ENCODE measurements at regions not wholly inside any gene's neighbourhood (a gene's known extent, or its start where the extent isn't known, plus 50 kb on each side); places are given as distances from the start of the nearest gene placed in this dataset.
A peak's percentile ranks its signal among the peaks of the same experiment; 100 is the strongest.

- Mint-ChIP-seq H3K36me3 (peaks cover 11% of the 10 kb centered on the region), H3K27me3 (ENCODE audit: insufficient read depth, low read depth) (peaks cover 5% of the 10 kb centered on the region), H3K4me3 (peak overlapping the region; percentile 89), H3K9me3 (peaks cover 25% of the 10 kb centered on the region), H3K27ac (peak overlapping the region; percentile 96), H3K4me1 (peaks cover 14% of the 10 kb centered on the region)
- Histone ChIP-seq H3K36me3 (peaks cover 11% of the 10 kb centered on the region), H3K9me3 (ENCODE audit: low read depth) (no peaks in the 10 kb centered on the region), H3K27me3 (no peaks in the 10 kb centered on the region), H3K27ac (peak overlapping the region; percentile 93), H3K4me2 (peak overlapping the region; percentile 87), H3F3A (ENCODE audit: low read depth) (peaks cover 23% of the 10 kb centered on the region), H4K20me1 (ENCODE audit: low read depth) (no peaks in the 10 kb centered on the region), H3K4me1 (peaks cover 17% of the 10 kb centered on the region), H3K9ac (peak overlapping the region; percentile 47), H3K4me3 (peak overlapping the region; percentile 65), H3K79me2 (ENCODE audit: low read depth) (peaks cover 41% of the 10 kb centered on the region), H2AFZ (replicated peaks) (peak overlapping the region; percentile 65)
- TF ChIP-seq EZH2phosphoT487 (IDR thresholded peaks at IDR 0.05) (no peak), EZH2 (IDR thresholded peaks at IDR 0.05) (peak; percentile 22)
- DNase-seq (ENCODE audit: low spot score): peak; percentile 89
Measured at GRCh38 chr6:27019651-27020552, 227.6 kb upstream of the PRSS16 start.

DNA sequence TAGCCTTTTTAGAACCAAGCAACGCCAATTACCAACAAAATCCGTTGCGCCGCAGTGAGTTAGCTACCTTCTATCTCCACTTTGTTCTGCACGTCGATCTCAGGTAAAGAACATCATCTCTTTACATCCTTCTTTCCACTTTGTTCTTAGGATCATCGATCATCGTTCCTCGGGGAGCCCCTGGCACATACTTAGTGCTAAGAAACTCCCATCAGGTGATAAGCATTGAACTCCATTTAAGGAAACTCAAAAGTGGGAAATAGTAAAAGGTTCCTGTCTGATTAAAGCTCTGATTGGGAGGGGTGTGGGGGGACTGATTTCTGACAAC lies 227.0 kb upstream of the PRSS16 start:
- no peaks in the 10 kb centered on the region for H3K9me3 ChIP-seq (ENCODE audit: low read depth)
- H3K27me3 ChIP-seq: no peaks in the 10 kb centered on the region
- H3K36me3 Mint-ChIP-seq: peaks cover 7% of the 10 kb centered on the region
- H3K4me1 ChIP-seq: peaks cover 17% of the 10 kb centered on the region
- no peaks in the 10 kb centered on the region for H4K20me1 ChIP-seq (ENCODE audit: low read depth)
- H3K4me3 ChIP-seq: peak overlapping the region; percentile 65
- H3K9me3 Mint-ChIP-seq: peaks cover 19% of the 10 kb centered on the region
- H3F3A ChIP-seq (ENCODE audit: low read depth): peaks cover 23% of the 10 kb centered on the region
- H3K36me3 ChIP-seq: peaks cover 11% of the 10 kb centered on the region
- peaks cover 5% of the 10 kb centered on the region for H3K27me3 Mint-ChIP-seq (ENCODE audit: insufficient read depth, low read depth)
- H3K27ac Mint-ChIP-seq: peak overlapping the region; percentile 96
- peak overlapping the region; percentile 89 for H3K4me3 Mint-ChIP-seq
- no peak for TF ChIP-seq EZH2phosphoT487 (IDR thresholded peaks at IDR 0.05)
- no peak for TF ChIP-seq CTCF (IDR thresholded peaks at IDR 0.05)
- TF ChIP-seq EZH2 (IDR thresholded peaks at IDR 0.05): no peak
- DNase-seq (ENCODE audit: low spot score): no peak
- H3K4me2 ChIP-seq: peak overlapping the region; percentile 87
- H3K79me2 ChIP-seq (ENCODE audit: low read depth): peaks cover 35% of the 10 kb centered on the region
- peaks cover 14% of the 10 kb centered on the region for H3K4me1 Mint-ChIP-seq
- H3K9ac ChIP-seq: no peak overlapping the region
- no peak overlapping the region for H3K27ac ChIP-seq
- peak overlapping the region; percentile 65 for H2AFZ ChIP-seq (replicated peaks)

DNA sequence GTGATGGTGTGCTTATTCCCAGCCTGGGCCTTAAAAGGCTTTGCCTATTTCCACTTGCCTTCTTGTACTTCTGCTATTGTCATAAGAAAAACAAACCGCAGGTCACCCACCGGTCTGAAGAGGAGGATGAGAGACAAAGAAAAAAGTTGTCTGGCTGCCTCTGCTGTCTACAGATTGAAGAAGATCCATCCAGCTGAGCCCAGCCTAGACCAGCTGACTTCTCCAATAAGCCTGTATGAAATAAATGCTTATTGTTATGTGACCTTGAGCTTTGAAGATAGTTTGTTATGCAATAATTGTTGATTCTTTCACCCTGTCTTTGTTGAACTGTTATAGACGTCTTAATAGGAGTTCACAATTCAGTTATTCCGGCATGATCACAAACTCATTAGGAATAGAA lies 223.8 kb upstream of the PRSS16 start:
- H3K4me1 ChIP-seq: peaks cover 3% of the 10 kb centered on the region
- H3K79me2 ChIP-seq (ENCODE audit: low read depth): peaks cover 8% of the 10 kb centered on the region
- H3K4me3 ChIP-seq: no peak overlapping the region
- no peak overlapping the region for H3K27ac Mint-ChIP-seq
- peaks cover under 1% of the 10 kb centered on the region for H3K9me3 Mint-ChIP-seq
- no peak overlapping the region for H3K4me3 Mint-ChIP-seq
- no peak for TF ChIP-seq EZH2 (IDR thresholded peaks at IDR 0.05)
- TF ChIP-seq CTCF (IDR thresholded peaks at IDR 0.05): no peak
- TF ChIP-seq EZH2phosphoT487 (IDR thresholded peaks at IDR 0.05): no peak
- H3K9me3 ChIP-seq (ENCODE audit: low read depth): no peaks in the 10 kb centered on the region
- peaks cover 5% of the 10 kb centered on the region for H3K27me3 Mint-ChIP-seq (ENCODE audit: insufficient read depth, low read depth)
- peaks cover 23% of the 10 kb centered on the region for H3F3A ChIP-seq (ENCODE audit: low read depth)
- no peak for DNase-seq (ENCODE audit: low spot score)
- no peaks in the 10 kb centered on the region for H3K36me3 Mint-ChIP-seq
- peaks cover 10% of the 10 kb centered on the region for H3K4me1 Mint-ChIP-seq
- no peak overlapping the region for H3K27ac ChIP-seq
- H3K36me3 ChIP-seq: no peaks in the 10 kb centered on the region
- H3K9ac ChIP-seq: no peak overlapping the region
- H3K27me3 ChIP-seq: peaks cover 6% of the 10 kb centered on the region
- H2AFZ ChIP-seq (replicated peaks): no peak overlapping the region
- H4K20me1 ChIP-seq (ENCODE audit: low read depth): no peaks in the 10 kb centered on the region
- H3K4me2 ChIP-seq: no peak overlapping the region

GRCh38 chr6:27025351-27025750 lies 222.2 kb upstream of the PRSS16 start:
- H3K9me3 Mint-ChIP-seq: no peaks in the 10 kb centered on the region
- H3K4me1 ChIP-seq: no peaks in the 10 kb centered on the region
- H3K4me3 Mint-ChIP-seq: no peak overlapping the region
- no peaks in the 10 kb centered on the region for H3K79me2 ChIP-seq (ENCODE audit: low read depth)
- H3K4me1 Mint-ChIP-seq: no peaks in the 10 kb centered on the region
- TF ChIP-seq CTCF (IDR thresholded peaks at IDR 0.05) (no peak), EZH2phosphoT487 (IDR thresholded peaks at IDR 0.05) (no peak), EZH2 (IDR thresholded peaks at IDR 0.05) (no peak)
- no peak overlapping the region for H3K27ac ChIP-seq
- peaks cover 6% of the 10 kb centered on the region for H3K27me3 ChIP-seq
- H2AFZ ChIP-seq (replicated peaks): no peak overlapping the region
- no peak overlapping the region for H3K27ac Mint-ChIP-seq
- no peak for DNase-seq (ENCODE audit: low spot score)
- H3K4me2 ChIP-seq: no peak overlapping the region
- H3K4me3 ChIP-seq: no peak overlapping the region
- H3K27me3 Mint-ChIP-seq (ENCODE audit: insufficient read depth, low read depth): peaks cover under 1% of the 10 kb centered on the region
- no peaks in the 10 kb centered on the region for H3K36me3 ChIP-seq
- H3K9ac ChIP-seq: no peak overlapping the region
- peaks cover 7% of the 10 kb centered on the region for H3F3A ChIP-seq (ENCODE audit: low read depth)
- H3K9me3 ChIP-seq (ENCODE audit: low read depth): no peaks in the 10 kb centered on the region
- H3K36me3 Mint-ChIP-seq: no peaks in the 10 kb centered on the region
- H4K20me1 ChIP-seq (ENCODE audit: low read depth): no peaks in the 10 kb centered on the region

Measured in neural progenitor cell (in vitro differentiated cells).